HEK293T (cell line): ENCODE measurements at regions not wholly inside any gene's neighbourhood (a gene's known extent, or its start where the extent isn't known, plus 50 kb on each side); places are given as distances from the start of the nearest gene placed in this dataset.
"Not testable (repeated sequence)": the region's sequence is repeated elsewhere in the genome, so short reads cannot be mapped to it uniquely, and the experiment has no call there.

ENCODE experiments used
- CTCF ChIA-PET: fragments of 350-600 bp; formaldehyde crosslinking; extraction: SDS; loops from one replicate; lab custom pipeline; 2021; ENCODE audit warnings: antibody characterized with exemption, inconsistent platforms; lab: Yijun Ruan, JAX
- POLR2A ChIA-PET: fragments of 350-600 bp; formaldehyde crosslinking; extraction: SDS; loops from one replicate; lab custom pipeline; 2020; ENCODE audit warnings: antibody characterized with exemption, inconsistent platforms; lab: Yijun Ruan, JAX
- DNase-seq: peaks from one replicate; pipeline ENCODE4 v3.0.0; 2012; ENCODE audit warnings: mixed read lengths; ENCODE audit errors: extremely low spot score
- ARNT ChIP-seq: fragments of 450-650 bp; IDR thresholded peaks from 2 replicates; pipeline ENCODE4 v1.6.1; 2017; ENCODE audit warnings: mild to moderate bottlenecking
- BHLHE40 ChIP-seq: fragments of 450-650 bp; IDR thresholded peaks from 2 replicates; pipeline ENCODE4 v1.6.1; 2016; ENCODE audit warnings: mild to moderate bottlenecking, moderate library complexity, borderline replicate concordance
- CTBP1 ChIP-seq: fragments of 450-650 bp; IDR thresholded peaks from 2 replicates; pipeline ENCODE4 v1.6.1; 2016; ENCODE audit warnings: borderline replicate concordance
- ELF4 ChIP-seq: fragments of 450-650 bp; IDR thresholded peaks from 2 replicates; pipeline ENCODE4 v1.6.1; 2017; ENCODE audit warnings: antibody characterized with exemption
- FOXA1 ChIP-seq: fragments of 450-650 bp; IDR thresholded peaks from 2 replicates; pipeline ENCODE4 v1.6.1; 2016; ENCODE audit warnings: mild to moderate bottlenecking
- FOXK2 ChIP-seq: fragments of 450-650 bp; IDR thresholded peaks from 2 replicates; pipeline ENCODE4 v1.6.1; 2016; ENCODE audit warnings: mild to moderate bottlenecking
- FOXM1 ChIP-seq: fragments of 450-650 bp; IDR thresholded peaks from 2 replicates; pipeline ENCODE4 v1.6.1; 2017; ENCODE audit warnings: mild to moderate bottlenecking, borderline replicate concordance
- HDGF ChIP-seq: fragments of 450-650 bp; IDR thresholded peaks from 2 replicates; pipeline ENCODE4 v1.6.1; 2017; ENCODE audit warnings: antibody characterized with exemption, borderline replicate concordance
- L3MBTL2 ChIP-seq: fragments of 450-650 bp; conservative IDR thresholded peaks from 2 replicates; pipeline ENCODE4 v1.6.1; 2016; ENCODE audit warnings: mild to moderate bottlenecking
- LEF1 ChIP-seq: fragments of 450-650 bp; IDR thresholded peaks from 2 replicates; pipeline ENCODE4 v1.6.1; 2017; ENCODE audit warnings: mild to moderate bottlenecking, borderline replicate concordance
- NFRKB ChIP-seq: fragments of 450-650 bp; IDR thresholded peaks from 2 replicates; pipeline ENCODE4 v1.6.1; 2016; ENCODE audit warnings: mild to moderate bottlenecking, moderate library complexity
- PKNOX1 ChIP-seq: fragments of 450-650 bp; IDR thresholded peaks from 2 replicates; pipeline ENCODE4 v1.6.1; 2016
- SP1 ChIP-seq: fragments of 450-650 bp; IDR thresholded peaks from 2 replicates; pipeline ENCODE4 v1.6.1; 2017
- SUZ12 ChIP-seq: fragments of 450-650 bp; IDR thresholded peaks from 2 replicates; pipeline ENCODE4 v1.6.1; 2016; ENCODE audit warnings: mild to moderate bottlenecking
- TARDBP ChIP-seq: fragments of 450-650 bp; IDR thresholded peaks from 2 replicates; pipeline ENCODE4 v1.6.1; 2016
- ZNF384 ChIP-seq: fragments of 450-650 bp; IDR thresholded peaks from 2 replicates; pipeline ENCODE4 v1.6.1; 2016

- TF ChIP-seq BHLHE40 (no peak), L3MBTL2 (no peak)
- POLR2A ChIA-PET, result no interaction called here
- no peak for DNase-seq
- CTCF ChIA-PET, result no interaction called here
Observed at GRCh38 chr7:89800761-89801160, 353.5 kb upstream of the STEAP1 start.

GRCh38 chr7:89809291-89809690 is 345.0 kb upstream of the STEAP1 start:
- no peak for DNase-seq
- ChIA-PET POLR2A (no interaction called here), CTCF (no interaction called here)
- TF ChIP-seq L3MBTL2 (no peak), ELF4 (no peak), ARNT (no peak), FOXM1 (no peak), TARDBP (no peak), PKNOX1 (no peak)

GRCh38 chr7:89813081-89813480 is 341.2 kb upstream of the STEAP1 start:
- POLR2A ChIA-PET, result no interaction called here
- TF ChIP-seq ZNF384 (no peak), CTBP1 (no peak), SP1 (no peak), TARDBP (no peak), BHLHE40 (no peak), ELF4 (no peak), LEF1 (no peak), NFRKB (no peak), FOXA1 (no peak)
- no peak for DNase-seq
- CTCF ChIA-PET, result no interaction called here

DNA sequence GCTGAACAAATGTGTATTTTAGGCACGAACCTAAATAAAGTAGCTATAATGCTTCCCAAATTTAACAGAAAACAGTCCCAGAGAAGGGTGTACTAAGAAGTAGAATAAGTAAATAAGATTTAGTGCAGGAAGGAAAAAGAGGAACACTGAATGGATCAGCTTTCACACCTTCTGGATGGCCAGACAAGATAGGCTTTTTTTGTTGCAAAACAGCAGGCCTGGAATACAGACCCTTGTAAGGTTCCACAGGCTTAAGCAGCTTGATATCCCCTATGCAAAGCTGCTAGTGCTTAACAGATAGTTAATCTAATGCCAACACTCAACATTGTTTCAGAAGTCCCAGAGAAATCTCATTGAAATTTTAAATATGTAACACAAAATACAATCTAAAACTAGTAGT is 328.1 kb upstream of the STEAP1 start:
- ChIA-PET POLR2A (no interaction called here), CTCF (no interaction called here)
- no peak for DNase-seq
- TF ChIP-seq ELF4 (no peak), BHLHE40 (no peak), FOXK2 (no peak)

DNA sequence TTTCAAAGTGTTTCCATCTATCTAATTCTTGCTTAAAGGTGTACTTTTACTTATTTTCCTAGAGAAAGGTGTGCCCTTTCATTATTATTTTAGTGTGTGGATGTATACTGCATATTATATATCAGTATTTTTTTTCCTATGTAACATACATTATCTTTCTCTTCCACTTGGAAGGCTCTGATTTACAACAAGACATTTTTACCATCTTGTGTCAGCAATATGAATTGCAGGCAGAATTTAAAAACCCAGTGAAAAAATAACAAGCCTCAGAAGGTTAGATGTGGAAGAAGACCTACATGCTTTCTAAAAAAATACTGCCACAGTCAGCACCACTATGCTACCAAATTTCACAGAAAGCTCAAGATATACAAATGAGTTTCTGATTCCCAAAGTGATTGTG is 327.7 kb upstream of the STEAP1 start:
- ChIA-PET CTCF (no interaction called here), POLR2A (no interaction called here)
- no peak for TF ChIP-seq FOXA1
- no peak for TF ChIP-seq CTBP1
- TF ChIP-seq ELF4, result no peak
- TF ChIP-seq ARNT, result no peak
- no peak for TF ChIP-seq L3MBTL2
- no peak for DNase-seq

- ChIA-PET CTCF (no interaction called here), POLR2A (no interaction called here)
- no peak for DNase-seq
- TF ChIP-seq HDGF (no peak), FOXA1 (no peak), CTBP1 (no peak), ZNF384 (no peak), ELF4 (no peak)
Observed at GRCh38 chr7:89837515-89837914, 316.8 kb upstream of the STEAP1 start.

DNA sequence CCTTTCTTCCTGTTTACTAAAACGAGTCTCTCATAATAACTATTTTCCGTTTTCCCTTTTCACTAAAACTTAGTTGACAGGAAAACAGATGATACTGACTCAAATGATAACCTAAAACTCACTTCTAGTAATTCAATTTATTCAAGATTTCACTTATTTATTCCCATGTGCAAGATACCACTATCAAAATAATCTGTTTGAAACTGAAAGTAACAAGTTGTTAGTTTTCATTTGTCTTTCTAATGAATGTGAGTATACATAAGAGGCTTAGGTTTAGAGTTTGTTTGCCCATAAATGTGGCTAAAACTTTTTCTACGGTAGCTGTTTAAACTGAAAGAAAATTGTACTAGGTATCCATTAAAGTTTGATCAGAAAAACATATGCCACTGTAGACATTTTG is 314.9 kb upstream of the STEAP1 start:
- ChIA-PET POLR2A (no interaction called here), CTCF (no interaction called here)
- TF ChIP-seq TARDBP, result no peak
- no peak for TF ChIP-seq FOXK2
- TF ChIP-seq SUZ12, result no peak
- no peak for TF ChIP-seq ARNT
- TF ChIP-seq SP1, result no peak
- no peak for TF ChIP-seq ZNF384
- TF ChIP-seq HDGF, result no peak
- TF ChIP-seq ELF4, result no peak
- no peak for TF ChIP-seq LEF1
- TF ChIP-seq BHLHE40, result no peak
- DNase-seq, result no peak

DNA sequence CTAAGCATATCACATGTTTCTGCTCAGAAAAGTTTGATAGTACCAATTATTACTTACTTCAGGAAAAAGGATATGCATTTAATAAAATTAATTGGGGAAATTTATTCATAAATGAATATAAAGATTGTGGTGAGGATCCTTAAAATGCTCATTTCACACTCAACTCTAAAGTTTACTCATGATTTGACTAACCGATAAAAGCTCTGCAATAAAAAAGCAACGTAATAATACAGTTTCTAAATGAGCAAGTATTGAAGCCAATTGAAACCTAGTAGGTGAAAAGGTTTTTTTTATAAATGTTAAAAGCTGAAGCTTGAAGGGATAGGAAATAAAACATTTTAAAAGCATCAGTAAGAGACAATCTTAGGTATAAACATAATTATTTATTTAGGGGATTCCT is 308.3 kb upstream of the STEAP1 start:
- no peak for TF ChIP-seq LEF1
- TF ChIP-seq ARNT, result no peak
- no peak for TF ChIP-seq FOXM1
- no peak for TF ChIP-seq SUZ12
- no peak for TF ChIP-seq TARDBP
- no peak for TF ChIP-seq ZNF384
- TF ChIP-seq ELF4, result no peak
- TF ChIP-seq FOXA1, result no peak
- ChIA-PET POLR2A (no interaction called here), CTCF (no interaction called here)
- no peak for DNase-seq

DNA sequence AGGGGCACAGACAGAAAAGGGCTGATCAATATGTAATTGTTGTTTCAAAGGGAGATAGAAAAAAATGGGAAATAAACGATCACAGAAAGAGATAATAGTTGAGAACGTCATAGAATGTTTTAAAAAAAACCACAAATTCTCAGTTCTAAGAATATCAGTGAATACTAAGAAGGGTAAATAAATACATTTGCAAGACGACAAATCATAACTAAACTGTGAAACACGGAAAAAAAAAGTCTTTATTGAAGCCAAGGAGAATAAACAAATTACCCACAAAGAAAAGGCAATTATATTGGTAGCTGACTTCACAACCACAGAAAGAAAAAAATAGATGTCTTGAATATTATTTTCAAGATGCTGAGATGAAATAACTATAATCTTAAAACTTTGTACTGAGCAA is 305.2 kb upstream of the STEAP1 start:
- TF ChIP-seq FOXM1, result no peak
- no peak for TF ChIP-seq ZNF384
- TF ChIP-seq ELF4, result no peak
- TF ChIP-seq PKNOX1, result no peak
- TF ChIP-seq FOXK2, result no peak
- TF ChIP-seq FOXA1, result no peak
- no peak for TF ChIP-seq ARNT
- TF ChIP-seq SP1, result no peak
- TF ChIP-seq CTBP1, result no peak
- CTCF ChIA-PET, result no interaction called here
- no peak for DNase-seq
- POLR2A ChIA-PET, result no interaction called here

DNA sequence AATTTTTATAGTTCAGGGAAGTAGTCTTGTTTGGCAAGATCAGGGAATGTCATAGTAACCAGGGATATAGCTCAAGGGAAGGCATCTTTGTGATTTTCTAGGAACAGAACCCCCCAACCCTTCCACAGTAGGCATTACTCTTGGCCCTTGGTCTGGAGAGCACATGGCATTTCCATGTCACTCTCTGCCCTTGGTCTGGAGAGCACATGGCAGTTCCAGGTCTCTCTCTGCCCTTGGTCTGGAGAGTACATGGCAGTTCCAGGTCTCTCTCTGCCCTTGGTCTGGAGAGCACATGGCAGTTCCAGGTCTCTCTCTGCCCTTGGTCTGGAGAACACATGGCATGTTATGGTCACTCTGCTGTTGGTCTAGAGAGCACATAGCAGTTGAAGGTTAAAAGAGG is 297.2 kb upstream of the STEAP1 start:
- POLR2A ChIA-PET, CTCF ChIA-PET, DNase-seq: not testable (repeated sequence)
